Osteocyte (in vitro differentiated cells): ENCODE measurements at regions not wholly inside any gene's neighbourhood (a gene's known extent, or its start where the extent isn't known, plus 50 kb on each side); places are given as distances from the start of the nearest gene placed in this dataset.

Source experiments
- DNase-seq: peaks from one replicate; pipeline ENCODE4 v3.0.0; 2021; ENCODE audit warnings: mixed read lengths; ENCODE audit not compliant: unreplicated experiment; ENCODE audit errors: extremely low spot score
- H3K27ac Mint-ChIP-seq: one replicate; pipeline ENCODE4 v1.8.0; 2021; ENCODE audit warnings: mild to moderate bottlenecking, mixed read lengths; ENCODE audit not compliant: unreplicated experiment
- H3K27me3 Mint-ChIP-seq: one replicate; pipeline ENCODE4 v1.8.0; 2021; ENCODE audit warnings: mixed read lengths; ENCODE audit not compliant: unreplicated experiment
- H3K36me3 Mint-ChIP-seq: one replicate; pipeline ENCODE4 v1.8.0; 2021; ENCODE audit warnings: mixed read lengths; ENCODE audit not compliant: unreplicated experiment
- H3K4me1 Mint-ChIP-seq: one replicate; pipeline ENCODE4 v1.8.0; 2021; ENCODE audit warnings: mixed read lengths; ENCODE audit not compliant: unreplicated experiment
- H3K4me3 Mint-ChIP-seq: one replicate; pipeline ENCODE4 v1.8.0; 2021; ENCODE audit warnings: mild to moderate bottlenecking, moderate library complexity, mixed read lengths; ENCODE audit not compliant: unreplicated experiment
- H3K9me3 Mint-ChIP-seq: one replicate; pipeline ENCODE4 v1.8.0; 2021; ENCODE audit warnings: mixed read lengths; ENCODE audit not compliant: unreplicated experiment
- TF ChIP-seq, protein P1 (sequence below): fragments of 200-600 bp; sonication (generic); IDR thresholded peaks from 2 replicates; pipeline ENCODE4 v1.5.0; 2021; ENCODE audit warnings: antibody characterized with exemption, mild to moderate bottlenecking, moderate library complexity

DNA sequence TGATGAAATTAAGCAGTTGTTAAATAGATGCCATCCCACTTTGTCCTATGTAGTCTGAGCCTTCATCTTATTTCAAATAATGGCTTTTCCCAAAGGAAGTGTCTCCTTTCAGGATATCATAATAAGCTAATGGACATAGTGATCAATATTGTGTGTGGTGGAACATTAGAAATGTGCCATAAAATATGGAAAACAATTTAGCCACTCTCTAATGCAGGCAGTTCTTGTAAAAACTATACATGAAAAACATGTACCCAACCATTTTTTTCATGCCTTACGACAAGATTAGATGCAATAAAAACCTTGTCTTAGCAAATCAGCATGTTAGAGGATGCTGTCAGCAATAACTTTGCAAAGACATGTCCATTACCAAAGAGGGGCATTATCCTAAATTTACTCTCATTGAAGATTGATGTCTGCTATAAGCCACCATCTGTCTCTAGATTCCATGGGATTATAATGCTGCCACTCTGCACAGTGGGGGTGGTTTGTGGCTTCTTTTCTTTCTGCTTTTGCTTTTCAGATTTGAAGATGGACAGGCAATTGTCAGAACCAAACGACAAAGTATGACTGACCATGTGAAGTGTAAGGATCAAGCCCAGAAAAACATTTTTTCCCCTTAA is 724.0 kb upstream of the ZNF608 start:
- Mint-ChIP-seq H3K36me3 (no peaks in the 10 kb centered on the region), H3K4me3 (no peak overlapping the region), H3K27me3 (no peaks in the 10 kb centered on the region), H3K27ac (no peak overlapping the region), H3K4me1 (peaks cover 9% of the 10 kb centered on the region), H3K9me3 (no peaks in the 10 kb centered on the region)
- TF ChIP-seq, protein P1, sequence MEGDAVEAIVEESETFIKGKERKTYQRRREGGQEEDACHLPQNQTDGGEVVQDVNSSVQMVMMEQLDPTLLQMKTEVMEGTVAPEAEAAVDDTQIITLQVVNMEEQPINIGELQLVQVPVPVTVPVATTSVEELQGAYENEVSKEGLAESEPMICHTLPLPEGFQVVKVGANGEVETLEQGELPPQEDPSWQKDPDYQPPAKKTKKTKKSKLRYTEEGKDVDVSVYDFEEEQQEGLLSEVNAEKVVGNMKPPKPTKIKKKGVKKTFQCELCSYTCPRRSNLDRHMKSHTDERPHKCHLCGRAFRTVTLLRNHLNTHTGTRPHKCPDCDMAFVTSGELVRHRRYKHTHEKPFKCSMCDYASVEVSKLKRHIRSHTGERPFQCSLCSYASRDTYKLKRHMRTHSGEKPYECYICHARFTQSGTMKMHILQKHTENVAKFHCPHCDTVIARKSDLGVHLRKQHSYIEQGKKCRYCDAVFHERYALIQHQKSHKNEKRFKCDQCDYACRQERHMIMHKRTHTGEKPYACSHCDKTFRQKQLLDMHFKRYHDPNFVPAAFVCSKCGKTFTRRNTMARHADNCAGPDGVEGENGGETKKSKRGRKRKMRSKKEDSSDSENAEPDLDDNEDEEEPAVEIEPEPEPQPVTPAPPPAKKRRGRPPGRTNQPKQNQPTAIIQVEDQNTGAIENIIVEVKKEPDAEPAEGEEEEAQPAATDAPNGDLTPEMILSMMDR = no peak
- DNase-seq = no peak

GRCh38 chr5:125476901-125477585 is 730.6 kb upstream of the ZNF608 start:
- TF ChIP-seq, protein P1 = no peak
- H3K9me3 Mint-ChIP-seq = no peaks in the 10 kb centered on the region
- H3K4me1 Mint-ChIP-seq = peaks cover 26% of the 10 kb centered on the region
- no peaks in the 10 kb centered on the region for H3K36me3 Mint-ChIP-seq
- no peak overlapping the region for H3K4me3 Mint-ChIP-seq
- no peak overlapping the region for H3K27ac Mint-ChIP-seq
- DNase-seq = no peak
- no peaks in the 10 kb centered on the region for H3K27me3 Mint-ChIP-seq

GRCh38 chr5:125477586-125477975 is 731.1 kb upstream of the ZNF608 start:
- H3K4me1 Mint-ChIP-seq = peaks cover 26% of the 10 kb centered on the region
- no peak overlapping the region for H3K4me3 Mint-ChIP-seq
- DNase-seq = no peak
- no peaks in the 10 kb centered on the region for H3K36me3 Mint-ChIP-seq
- H3K27me3 Mint-ChIP-seq = no peaks in the 10 kb centered on the region
- no peak overlapping the region for H3K27ac Mint-ChIP-seq
- TF ChIP-seq, protein P1 = no peak
- no peaks in the 10 kb centered on the region for H3K9me3 Mint-ChIP-seq

- Mint-ChIP-seq H3K4me3 (no peak overlapping the region), H3K36me3 (no peaks in the 10 kb centered on the region), H3K4me1 (peaks cover 26% of the 10 kb centered on the region), H3K27me3 (no peaks in the 10 kb centered on the region), H3K9me3 (no peaks in the 10 kb centered on the region), H3K27ac (no peak overlapping the region)
- TF ChIP-seq, protein P1 = no peak
- DNase-seq = no peak
Observed at GRCh38 chr5:125478599-125478998, 732.2 kb upstream of the ZNF608 start.

DNA sequence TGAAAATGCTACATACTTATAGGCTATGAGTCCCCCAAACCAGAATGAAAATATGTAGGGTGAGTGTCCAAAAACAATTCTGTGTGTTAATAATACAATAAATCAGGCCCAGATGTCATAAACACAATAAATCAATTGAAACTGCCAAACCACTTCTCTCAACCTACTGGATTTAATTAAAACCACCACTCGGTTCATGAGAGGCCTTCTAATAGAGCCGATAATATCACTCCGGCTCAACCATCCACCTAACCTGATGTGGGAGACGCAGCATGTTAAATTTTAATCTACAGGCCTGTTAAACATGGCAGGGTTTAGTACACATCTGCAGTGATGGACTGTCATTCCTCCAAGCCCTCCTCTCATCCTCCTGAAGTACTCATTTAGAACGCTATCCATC is 734.5 kb upstream of the ZNF608 start:
- Mint-ChIP-seq H3K9me3 (no peaks in the 10 kb centered on the region), H3K27ac (no peak overlapping the region), H3K36me3 (no peaks in the 10 kb centered on the region), H3K27me3 (no peaks in the 10 kb centered on the region), H3K4me1 (peaks cover 48% of the 10 kb centered on the region), H3K4me3 (no peak overlapping the region)
- TF ChIP-seq, protein P1 = no peak
- no peak for DNase-seq
